Erythroblast (primary cell): ENCODE measurements at regions not wholly inside any gene's neighbourhood (a gene's known extent, or its start where the extent isn't known, plus 50 kb on each side); places are given as distances from the start of the nearest gene placed in this dataset.

Source experiments
- GATA1 ChIP-seq: IDR thresholded peaks from 2 replicates; pipeline ENCODE4 v1.6.1; 2011; ENCODE audit warnings: low read depth, mild to moderate bottlenecking, control low read depth, low read length, moderate library complexity
- POLR2A ChIP-seq: IDR thresholded peaks from 2 replicates; pipeline ENCODE4 v1.6.1; 2011; ENCODE audit warnings: mild to moderate bottlenecking, low read length

- TF ChIP-seq POLR2A (no peak), GATA1 (no peak)
Measured at GRCh38 chr15:95105229-95105628, 873.9 kb downstream of the MCTP2 start.
